SK-N-SH treated with all-trans-retinoic acid at 6 μM for 48 hours (cell line): ENCODE measurements at regions not wholly inside any gene's neighbourhood (a gene's known extent, or its start where the extent isn't known, plus 50 kb on each side); places are given as distances from the start of the nearest gene placed in this dataset.

Experiments
- ATAC-seq: fragments of 200-7000 bp; cut with Tn5 transposase; 3 replicates; pipeline ENCODE4 v1.9.1; 2020; ENCODE audit warnings: mild to moderate bottlenecking, moderate library complexity
- ARNTL ChIP-seq: fragments of 450-650 bp; formaldehyde crosslinking; IDR thresholded peaks from 2 replicates; pipeline ENCODE4 v1.5.0; 2020; ENCODE audit warnings: low read depth, mild to moderate bottlenecking, moderate library complexity, borderline replicate concordance
- BACH2 ChIP-seq: fragments of 250-450 bp; sonication (Bioruptor Pico); IDR thresholded peaks from 2 replicates; pipeline ENCODE4 v1.9.0; 2021; ENCODE audit warnings: mild to moderate bottlenecking, borderline replicate concordance
- CREB5 ChIP-seq: fragments of 250-450 bp; sonication (Bioruptor Pico); IDR thresholded peaks from 2 replicates; pipeline ENCODE4 v1.5.1; 2020; ENCODE audit warnings: low read depth, mild to moderate bottlenecking, moderate library complexity
- CSDC2 ChIP-seq: fragments of 250-450 bp; sonication (Bioruptor Pico); IDR thresholded peaks from 2 replicates; pipeline ENCODE4 v1.5.0; 2020; ENCODE audit warnings: mild to moderate bottlenecking, moderate library complexity
- CSRNP3 ChIP-seq: fragments of 250-450 bp; sonication (Bioruptor Pico); IDR thresholded peaks from 2 replicates; pipeline ENCODE4 v1.5.1; 2021; ENCODE audit warnings: mild to moderate bottlenecking, moderate library complexity
- ESRRG ChIP-seq: fragments of 250-450 bp; sonication (Bioruptor Pico); IDR thresholded peaks from 2 replicates; pipeline ENCODE4 v1.6.1; 2021; ENCODE audit warnings: mild to moderate bottlenecking
- GLIS3 ChIP-seq: fragments of 250-450 bp; sonication (Bioruptor Pico); IDR thresholded peaks from 2 replicates; pipeline ENCODE4 v1.5.0; 2020; ENCODE audit warnings: mild to moderate bottlenecking, moderate library complexity
- ISL1 ChIP-seq: fragments of 250-450 bp; sonication (Bioruptor Pico); IDR thresholded peaks from 2 replicates; pipeline ENCODE4 v2.1.2; 2022; ENCODE audit warnings: mild to moderate bottlenecking, moderate library complexity
- OSR1 ChIP-seq: fragments of 250-450 bp; sonication (Bioruptor Pico); IDR thresholded peaks from 2 replicates; pipeline ENCODE4 v1.8.0; 2022; ENCODE audit warnings: moderate library complexity, mild to moderate bottlenecking, inconsistent platforms
- PATZ1 ChIP-seq: fragments of 250-450 bp; sonication (Bioruptor Pico); IDR thresholded peaks from 2 replicates; pipeline ENCODE4 v1.8.0; 2020; ENCODE audit warnings: mild to moderate bottlenecking, moderate library complexity, borderline replicate concordance
- POU6F1 ChIP-seq: fragments of 250-450 bp; sonication (Bioruptor Pico); IDR thresholded peaks from 2 replicates; pipeline ENCODE4 v1.8.0; 2021; ENCODE audit warnings: low read depth, mild to moderate bottlenecking, moderate library complexity, borderline replicate concordance
- RARB ChIP-seq: fragments of 250-450 bp; sonication (Bioruptor Pico); IDR thresholded peaks from 2 replicates; pipeline ENCODE4 v1.8.0; 2021; ENCODE audit warnings: mild to moderate bottlenecking, moderate library complexity
- SNAI2 ChIP-seq: fragments of 250-450 bp; sonication (Bioruptor Pico); IDR thresholded peaks from 2 replicates; pipeline ENCODE4 v1.5.0; 2020; ENCODE audit warnings: mild to moderate bottlenecking, moderate library complexity
- TCF4 ChIP-seq: fragments of 250-450 bp; sonication (Bioruptor Pico); IDR thresholded peaks from 2 replicates; pipeline ENCODE4 v1.8.0; 2021; ENCODE audit warnings: mild to moderate bottlenecking, moderate library complexity, borderline replicate concordance
- TOX ChIP-seq: fragments of 250-450 bp; sonication (Bioruptor Pico); IDR thresholded peaks from 2 replicates; pipeline ENCODE4 v1.8.0; 2021; ENCODE audit warnings: mild to moderate bottlenecking, moderate library complexity, borderline replicate concordance
- TSHZ2 ChIP-seq: fragments of 250-450 bp; sonication (Bioruptor Pico); IDR thresholded peaks from 2 replicates; pipeline ENCODE4 v1.5.0; 2020; ENCODE audit warnings: mild to moderate bottlenecking, moderate library complexity
- ZC3H10 ChIP-seq: fragments of 250-450 bp; sonication (Bioruptor Pico); IDR thresholded peaks from 2 replicates; pipeline ENCODE4 v1.5.1; 2021; ENCODE audit warnings: mild to moderate bottlenecking, moderate library complexity
- ZFP3 ChIP-seq: fragments of 250-450 bp; sonication (Bioruptor Pico); IDR thresholded peaks from 2 replicates; pipeline ENCODE4 v1.5.0; 2020; ENCODE audit warnings: mild to moderate bottlenecking, moderate library complexity
- ZFP30 ChIP-seq: fragments of 450-650 bp; formaldehyde crosslinking; IDR thresholded peaks from 2 replicates; pipeline ENCODE4 v1.5.0; 2022; ENCODE audit warnings: mild to moderate bottlenecking, moderate library complexity
- ZNF565 ChIP-seq: fragments of 450-650 bp; formaldehyde crosslinking; conservative IDR thresholded peaks from 2 replicates; pipeline ENCODE4 v1.5.0; 2020; ENCODE audit warnings: low read depth, mild to moderate bottlenecking, moderate library complexity
- ZNF70 ChIP-seq: fragments of 450-650 bp; formaldehyde crosslinking; IDR thresholded peaks from 2 replicates; pipeline ENCODE4 v1.5.0; 2020; ENCODE audit warnings: mild to moderate bottlenecking, moderate library complexity
- ZNF8 ChIP-seq: fragments of 450-650 bp; formaldehyde crosslinking; IDR thresholded peaks from 2 replicates; pipeline ENCODE4 v1.5.0; 2020; ENCODE audit warnings: mild to moderate bottlenecking, moderate library complexity

GRCh38 chr5:72623323-72623722 lies 116.1 kb upstream of the ZNF366 start:
- TF ChIP-seq RARB (CRISPR knock-in tag): no peak
- TF ChIP-seq CREB5 (CRISPR knock-in tag): no peak
- TF ChIP-seq CSRNP3: no peak
- TF ChIP-seq TSHZ2 (CRISPR knock-in tag): no peak
- no peak for TF ChIP-seq ZNF565
- no peak for TF ChIP-seq OSR1
- TF ChIP-seq ESRRG (CRISPR knock-in tag): no peak
- no peak for TF ChIP-seq POU6F1
- TF ChIP-seq ZFP30 (CRISPR knock-in tag): no peak
- ATAC-seq: no peak

GRCh38 chr5:72622170-72622760 lies 115.1 kb upstream of the ZNF366 start:
- TF ChIP-seq POU6F1 (no peak), RARB (CRISPR knock-in tag) (no peak), ZC3H10 (CRISPR knock-in tag) (no peak), ZNF8 (CRISPR knock-in tag) (no peak), ARNTL (CRISPR knock-in tag) (no peak), ZFP30 (CRISPR knock-in tag) (no peak), SNAI2 (no peak), CREB5 (CRISPR knock-in tag) (no peak), GLIS3 (CRISPR knock-in tag) (no peak), TOX (CRISPR knock-in tag) (no peak), ISL1 (CRISPR knock-in tag) (no peak), ZFP3 (CRISPR knock-in tag) (no peak), ZNF565 (no peak), ZNF70 (CRISPR knock-in tag) (no peak), TSHZ2 (CRISPR knock-in tag) (no peak), TCF4 (CRISPR knock-in tag) (no peak), BACH2 (CRISPR knock-in tag) (no peak), PATZ1 (no peak), CSDC2 (CRISPR knock-in tag) (no peak), OSR1 (no peak)
- ATAC-seq: no peak
